GM21619 (cell line): ENCODE measurements at regions not wholly inside any gene's neighbourhood (a gene's known extent, or its start where the extent isn't known, plus 50 kb on each side); places are given as distances from the start of the nearest gene placed in this dataset.
"Not testable (repeated sequence)": the region's sequence is repeated elsewhere in the genome, so short reads cannot be mapped to it uniquely, and the experiment has no call there.

ENCODE experiments used
- ATAC-seq: cut with Tn5 transposase; IDR thresholded peaks from one replicate; pipeline ENCODE4 v1.9.1; 2021; ENCODE audit not compliant: unreplicated experiment

DNA sequence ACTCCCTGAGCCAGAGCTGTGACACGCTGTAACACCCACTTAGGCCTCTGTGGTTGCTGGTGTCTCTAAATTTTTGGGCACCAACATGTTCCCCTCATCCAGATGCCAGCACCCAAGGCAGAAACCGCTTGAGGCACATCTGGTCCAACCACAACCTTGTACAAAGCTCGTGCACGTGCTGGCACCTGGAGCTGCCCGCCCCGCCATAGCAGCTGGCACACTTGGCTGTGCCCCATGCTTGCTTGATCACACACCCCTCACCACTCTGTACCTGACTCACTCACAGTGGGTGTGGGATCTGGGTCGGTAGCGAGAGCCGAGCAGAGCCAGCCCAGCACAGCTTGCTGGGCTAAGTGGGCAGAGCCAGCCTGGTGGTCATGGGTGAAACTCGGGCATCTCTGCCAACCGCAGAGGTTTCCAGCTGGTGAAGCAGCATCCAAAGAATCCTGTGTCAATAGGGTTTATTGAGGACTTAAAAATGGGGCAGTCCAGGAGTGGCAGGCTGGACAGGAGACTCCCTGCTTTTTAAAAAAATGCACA, 1210.4 kb downstream of the TYW1 start:
- no peak for ATAC-seq

DNA sequence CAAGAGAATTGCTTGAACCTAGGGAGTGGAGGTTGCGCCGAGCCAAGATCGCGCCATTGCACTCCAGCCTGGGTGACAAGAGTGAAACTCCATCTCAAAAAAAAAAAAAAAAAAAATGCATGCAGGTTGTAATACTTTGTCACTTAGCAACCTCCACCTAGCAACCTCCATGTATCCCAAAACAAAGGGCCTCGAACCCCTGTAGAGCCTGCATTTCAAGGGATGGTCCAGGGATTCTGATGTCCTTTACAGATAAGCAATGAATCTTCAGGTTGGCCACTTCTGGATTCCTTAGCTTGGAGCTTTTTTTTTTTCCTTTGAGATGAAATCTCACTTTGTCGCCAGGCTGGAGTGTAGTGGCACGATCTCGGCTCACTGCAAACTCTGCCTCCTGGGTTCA, 1211.0 kb downstream of the TYW1 start:
- ATAC-seq, result no peak

DNA sequence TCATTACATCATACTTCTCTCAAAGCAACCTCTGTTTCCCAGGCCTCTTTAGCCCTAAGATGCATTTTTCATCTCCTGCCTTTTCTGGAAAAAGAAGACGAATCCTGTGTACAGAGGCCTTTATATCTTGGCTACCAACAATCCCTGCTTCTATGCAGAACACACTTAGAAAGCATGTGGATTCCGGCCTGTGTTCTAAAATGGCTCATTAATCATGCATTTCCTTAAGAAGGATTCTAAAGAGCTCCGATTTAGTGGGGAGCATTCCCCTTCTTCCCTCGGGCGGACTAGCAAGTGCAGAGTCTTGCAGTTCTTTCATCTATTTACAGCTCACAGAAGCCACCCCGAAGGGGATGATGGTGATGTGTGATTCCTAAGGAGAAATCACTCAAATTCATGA, 1212.9 kb downstream of the TYW1 start:
- ATAC-seq, result no peak

DNA sequence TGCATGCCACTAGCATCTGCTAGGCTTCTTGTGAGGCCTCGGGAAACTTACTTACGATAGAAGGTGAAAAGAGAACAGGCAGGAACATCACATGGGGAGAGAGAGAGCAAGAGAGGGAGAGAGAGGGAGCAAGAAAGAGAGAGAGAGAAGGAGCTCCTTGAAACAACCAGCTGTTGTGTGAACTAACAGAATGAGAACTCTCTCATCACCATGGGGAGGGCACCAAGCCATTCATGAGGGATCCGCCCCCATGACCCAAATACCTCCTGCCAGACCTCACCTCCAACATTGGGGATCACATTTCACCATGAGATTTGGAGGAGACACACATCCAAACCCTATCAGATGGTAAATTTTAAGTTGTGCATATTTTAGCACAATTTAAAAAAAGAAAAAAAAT, 1217.2 kb downstream of the TYW1 start:
- no peak for ATAC-seq

DNA sequence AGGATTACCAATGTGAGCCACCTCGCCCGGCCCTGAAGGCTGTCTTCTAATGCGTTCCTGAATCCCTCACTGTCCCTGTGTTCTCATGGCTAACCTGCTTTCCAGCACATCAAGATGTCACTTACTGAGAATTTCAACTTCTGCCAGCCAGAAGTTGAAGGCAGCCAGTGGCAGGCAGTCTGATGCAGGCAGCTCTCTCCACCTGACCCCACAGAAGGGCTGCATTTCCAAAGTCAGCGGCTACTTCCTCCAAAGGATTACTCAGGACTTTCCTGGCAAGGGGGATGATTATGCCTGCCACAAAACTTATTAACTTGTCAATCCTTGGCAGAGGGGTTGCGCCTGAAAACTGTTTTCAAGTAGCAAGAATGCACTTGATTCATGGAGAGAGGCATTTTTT, 1219.4 kb downstream of the TYW1 start:
- ATAC-seq, result no peak

DNA sequence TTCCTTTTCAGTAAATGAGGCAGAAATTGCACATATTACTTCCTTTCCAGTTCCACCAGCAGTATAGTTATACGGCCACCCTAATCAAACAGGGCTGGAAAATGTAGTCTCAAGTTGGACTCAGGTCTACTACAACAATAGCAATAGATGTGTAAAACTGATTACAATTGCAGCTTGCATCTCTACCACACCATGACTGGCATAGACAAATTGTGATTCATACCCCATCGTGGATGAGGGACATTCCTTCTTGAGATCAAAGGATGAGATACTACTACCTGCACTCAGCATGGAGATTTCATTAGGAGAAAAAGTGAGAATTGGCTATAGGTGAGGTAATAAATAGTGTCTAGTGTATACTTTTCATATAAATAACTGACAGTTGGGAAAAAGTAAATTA, 1220.8 kb downstream of the TYW1 start:
- no peak for ATAC-seq

DNA sequence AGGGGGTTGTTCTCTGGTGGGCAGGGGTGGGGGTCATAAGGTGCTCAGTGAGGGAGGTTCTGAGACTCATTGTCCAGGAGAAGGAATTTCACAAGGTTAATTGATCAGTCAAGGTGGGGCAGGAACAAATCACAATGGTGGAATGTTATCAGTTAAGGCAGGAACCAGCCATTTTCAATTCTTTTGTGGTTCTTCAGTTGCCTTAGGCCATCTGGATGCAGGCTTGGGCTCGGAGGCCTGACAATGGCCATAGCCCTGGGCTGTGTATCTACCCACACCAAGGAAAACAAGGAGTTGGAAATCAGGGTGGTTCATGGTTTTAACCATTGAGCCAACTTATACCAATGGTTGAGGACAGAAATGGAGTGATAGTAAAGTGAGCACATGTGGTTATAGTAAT, 1221.8 kb downstream of the TYW1 start:
- no peak for ATAC-seq

DNA sequence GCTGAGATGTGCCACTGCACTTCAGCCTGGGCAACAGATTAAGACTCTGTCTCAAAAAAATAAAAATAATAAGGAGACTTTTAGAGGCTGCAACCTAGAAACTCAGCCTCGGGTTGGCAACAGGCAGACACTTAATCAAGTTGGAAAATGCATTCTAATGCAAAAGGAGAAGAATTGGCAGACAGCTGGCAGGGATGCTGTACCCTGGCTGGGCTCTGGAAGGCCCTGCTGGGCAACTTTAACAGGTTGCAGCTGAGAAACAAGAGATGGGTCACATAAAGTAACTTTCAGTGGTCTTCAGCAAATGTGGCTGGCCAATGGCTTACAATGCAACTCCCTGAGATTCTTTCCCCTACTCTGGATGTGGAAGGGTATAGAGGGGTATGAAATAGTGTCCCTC, 1225.7 kb downstream of the TYW1 start:
- ATAC-seq, result no peak

DNA sequence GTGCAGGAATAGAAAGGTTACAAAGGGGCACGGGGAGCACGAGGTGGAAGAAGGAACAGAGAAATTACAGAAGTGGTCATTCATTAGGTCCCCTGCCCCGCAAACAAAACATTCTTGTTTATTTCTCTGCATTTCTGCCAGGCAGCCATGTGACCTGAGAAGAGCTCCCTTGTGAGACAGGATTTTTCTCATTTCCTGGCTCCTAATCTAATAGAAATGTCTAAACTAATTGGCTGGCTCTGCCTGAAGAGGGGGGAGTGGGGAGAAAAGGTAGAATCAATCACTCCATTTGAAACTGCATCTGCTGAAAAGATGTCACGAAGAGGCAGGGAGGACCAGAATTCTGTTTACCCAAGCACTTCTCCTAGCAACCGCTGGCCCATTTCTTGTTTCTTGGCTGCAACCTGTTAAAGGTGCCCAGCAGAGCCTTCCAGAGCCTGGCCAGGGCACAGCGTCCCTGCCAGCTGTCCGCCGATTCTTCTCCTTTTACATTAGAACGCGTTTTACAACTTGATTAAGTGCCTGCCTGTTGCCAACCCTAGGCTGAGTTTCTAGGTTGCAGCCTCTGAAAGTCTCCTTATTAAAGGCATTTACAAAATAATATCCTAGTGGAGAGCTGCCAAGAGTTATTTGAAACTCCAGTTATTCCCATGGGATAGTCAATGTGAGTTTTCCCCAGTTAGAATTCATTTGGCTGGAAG, 1227.6 kb downstream of the TYW1 start:
- ATAC-seq, result no peak

DNA sequence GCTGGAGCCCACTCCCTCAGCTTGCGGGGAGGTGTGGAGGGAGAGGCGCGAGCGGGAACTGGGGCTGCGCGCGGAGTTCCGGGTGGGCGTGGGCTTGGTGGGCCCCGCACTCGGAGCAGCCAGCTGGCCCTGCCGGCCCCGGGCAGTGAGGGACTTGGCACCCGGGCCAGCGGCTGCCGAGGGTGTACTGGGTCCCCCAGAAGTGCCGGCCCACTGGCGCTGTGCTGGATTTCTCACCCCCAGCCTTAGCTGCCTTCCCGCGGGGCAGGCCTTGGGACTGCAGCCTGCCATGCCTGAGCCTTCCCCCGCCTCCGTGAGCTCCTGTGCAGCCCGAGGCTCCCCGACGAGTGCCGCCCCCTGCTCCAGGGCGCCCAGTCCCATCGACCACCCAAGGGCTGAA, 1234.4 kb downstream of the TYW1 start:
- ATAC-seq, result not testable (repeated sequence)

DNA sequence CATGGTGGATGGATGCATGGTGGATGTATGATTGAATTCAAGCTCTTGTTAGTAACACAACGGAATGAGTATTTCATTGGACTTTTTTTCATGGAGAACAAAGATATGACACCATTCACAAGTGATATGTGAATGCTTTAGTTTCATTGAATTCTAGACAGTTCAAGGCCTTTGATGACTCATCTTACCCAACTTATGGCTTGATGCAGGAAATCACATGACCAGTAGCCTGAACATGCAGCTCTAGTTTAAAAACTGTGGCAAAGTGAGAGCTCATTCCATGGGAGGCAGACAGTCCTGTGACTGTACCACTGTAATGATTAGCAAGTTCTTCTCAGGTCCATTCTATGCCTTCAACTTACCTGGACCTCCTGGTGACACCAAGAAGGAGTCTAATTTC, 1239.3 kb downstream of the TYW1 start:
- no peak for ATAC-seq

DNA sequence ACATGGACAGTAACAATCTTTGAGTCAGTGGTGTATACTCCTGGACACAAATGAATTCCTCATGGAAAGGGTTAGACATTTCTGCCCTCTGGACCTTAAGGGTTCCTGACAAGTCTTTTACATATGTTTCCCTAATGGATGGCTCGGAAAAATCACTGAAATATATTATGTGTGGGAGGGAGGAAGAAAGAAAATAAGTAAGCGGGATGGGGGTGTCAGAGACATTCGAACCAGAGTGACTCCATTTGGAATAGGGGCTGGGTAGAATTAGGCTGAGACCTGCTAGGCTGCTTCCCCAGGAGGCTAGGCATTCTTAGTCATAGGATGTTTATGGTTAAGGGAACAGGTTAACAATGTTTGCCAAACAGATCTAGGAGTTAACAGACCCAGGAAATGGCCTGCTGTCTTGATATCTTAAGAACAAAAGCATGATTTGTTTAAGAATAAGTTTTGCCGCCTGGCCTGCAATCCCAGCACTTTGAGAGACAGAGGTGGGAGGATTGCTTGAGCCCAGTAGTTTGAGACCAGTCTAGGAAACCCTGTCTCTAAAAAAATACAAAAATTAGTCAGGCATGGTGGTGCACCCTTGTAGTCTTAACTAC, 1241.7 kb downstream of the TYW1 start:
- ATAC-seq, result no peak

DNA sequence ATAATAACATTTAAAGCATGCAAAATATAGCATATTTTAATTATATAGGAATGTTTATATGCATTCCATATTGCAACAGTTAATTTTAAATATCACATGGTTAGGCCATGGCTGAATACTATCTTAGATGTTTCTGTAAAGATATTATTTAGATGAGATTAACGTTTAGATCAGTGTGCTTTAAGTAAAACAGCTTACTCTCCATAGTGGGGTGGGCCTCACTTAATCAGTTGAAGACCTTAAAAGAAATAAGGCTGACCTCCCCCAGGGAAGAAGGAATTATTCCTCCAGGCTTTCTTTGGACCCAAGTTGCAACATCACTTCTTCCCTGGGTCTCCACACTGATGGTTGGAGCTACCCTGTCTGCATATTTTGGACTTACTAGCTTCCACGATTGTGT, 1246.5 kb downstream of the TYW1 start:
- no peak for ATAC-seq

DNA sequence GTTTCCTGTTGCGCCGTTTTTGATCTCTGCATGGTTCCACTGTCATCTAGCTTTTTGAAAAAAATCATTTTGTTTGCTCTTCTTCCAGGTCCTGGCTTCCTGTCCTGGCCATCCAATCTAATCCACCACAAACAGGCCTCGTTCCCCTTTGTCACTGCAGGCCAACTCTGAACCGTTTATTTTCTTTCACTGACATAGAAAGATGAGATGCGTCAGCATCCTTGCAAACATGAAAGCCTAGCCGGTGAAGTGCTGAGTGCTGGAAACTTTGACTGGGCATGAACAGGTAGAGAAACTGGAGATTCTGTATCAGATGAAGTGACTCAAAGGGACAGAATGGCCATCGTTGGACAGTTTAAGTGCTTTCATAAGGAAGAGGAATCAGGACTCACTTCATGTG, 1247.8 kb downstream of the TYW1 start:
- ATAC-seq, result no peak

DNA sequence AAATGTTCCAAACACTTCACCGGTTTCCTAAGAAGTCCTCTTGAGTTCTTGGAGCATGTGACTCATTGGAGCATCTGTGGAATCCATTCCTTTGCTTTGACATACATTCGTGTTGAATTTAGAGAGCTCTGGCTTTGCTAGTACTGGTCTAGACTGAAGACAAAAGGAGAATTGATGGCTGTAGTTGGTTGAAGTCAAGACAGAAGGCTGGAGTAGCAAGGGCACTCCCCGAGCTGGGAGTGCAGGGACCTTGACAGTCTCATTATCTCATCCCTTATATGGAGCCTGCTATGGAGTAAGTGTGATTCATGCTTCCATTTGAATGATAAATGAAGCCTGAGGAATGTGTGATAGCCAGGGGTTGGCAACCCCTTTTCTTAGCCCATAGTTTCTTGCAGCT, 1249.1 kb downstream of the TYW1 start:
- no peak for ATAC-seq

DNA sequence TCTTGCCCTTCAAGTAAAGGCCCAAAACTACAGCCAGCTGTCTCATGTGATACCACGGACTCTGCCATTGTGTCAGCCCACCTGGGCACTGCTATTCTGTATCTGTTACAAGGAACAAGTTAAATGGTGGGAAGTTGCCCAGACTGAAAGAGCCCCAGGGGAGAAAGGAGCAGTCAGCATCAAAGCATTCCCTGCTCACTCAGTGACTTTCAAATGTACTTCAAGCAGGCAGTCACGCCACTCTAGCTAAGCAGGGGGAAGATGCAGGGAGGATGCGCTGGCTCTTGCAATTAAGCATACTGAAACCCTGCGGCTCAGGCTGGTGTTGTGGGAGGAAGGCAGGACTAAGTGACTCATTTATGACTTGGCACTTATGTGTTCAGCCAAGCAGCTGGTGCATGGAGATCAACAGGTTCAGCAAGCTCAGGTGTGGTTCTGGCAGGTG, 1249.6 kb downstream of the TYW1 start:
- ATAC-seq, result no peak

DNA sequence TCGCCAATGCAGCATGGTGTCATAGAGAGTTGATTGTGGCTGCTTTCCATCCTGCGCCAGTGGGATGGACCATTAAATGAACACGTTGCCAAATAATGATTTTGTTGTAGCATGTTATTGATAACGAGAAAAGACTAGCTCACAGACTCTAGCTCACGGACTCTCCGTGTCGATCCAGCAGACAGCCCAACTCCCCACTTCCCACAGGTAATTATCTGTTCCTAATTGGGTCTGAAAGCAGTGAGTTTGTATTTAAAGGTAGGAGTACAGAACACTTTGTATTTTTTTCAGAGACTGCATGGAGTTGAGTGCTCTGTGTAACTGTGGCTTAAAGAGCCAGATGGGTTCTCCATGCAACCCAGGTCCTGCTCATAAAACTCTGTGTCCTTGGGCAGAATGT, 1250.5 kb downstream of the TYW1 start:
- no peak for ATAC-seq

DNA sequence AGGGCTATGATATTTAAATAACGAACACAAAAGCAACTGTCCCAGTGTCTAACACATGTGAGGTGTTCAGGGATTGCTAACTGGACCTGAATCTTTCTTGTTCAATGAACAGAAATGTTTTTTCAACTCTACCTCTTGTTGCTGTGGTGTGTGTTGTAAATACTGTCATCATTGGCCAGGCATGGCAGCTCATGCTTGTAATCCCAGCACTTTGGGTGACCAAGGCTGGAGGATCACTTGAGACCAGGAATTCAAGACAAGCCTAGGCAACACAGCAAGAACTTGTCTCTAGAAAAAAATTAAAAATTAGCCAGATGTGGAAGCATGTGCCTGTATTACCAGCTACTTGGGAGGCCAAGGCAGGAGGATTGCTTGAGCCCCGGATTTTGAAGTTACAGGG, 1250.9 kb downstream of the TYW1 start:
- ATAC-seq, result no peak

DNA sequence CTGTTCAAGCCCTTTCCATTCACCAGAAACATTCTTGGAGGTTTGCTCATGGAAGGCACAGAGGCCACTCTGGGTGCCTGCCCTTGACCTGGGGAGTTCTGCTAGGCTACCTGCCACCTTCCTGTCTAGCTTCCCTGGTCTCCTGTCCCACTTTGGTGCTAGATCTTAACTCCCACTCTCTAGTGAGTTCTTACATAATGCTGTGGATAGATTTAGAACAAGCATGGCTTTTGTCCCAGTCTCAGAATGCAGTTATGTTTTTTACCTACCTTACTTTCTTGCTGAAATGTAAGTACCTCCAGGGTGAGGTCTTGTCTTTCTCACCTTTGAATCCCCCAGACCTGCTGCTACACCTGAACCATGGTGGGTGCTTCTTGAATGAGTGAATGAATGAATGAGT, 1252.3 kb downstream of the TYW1 start:
- no peak for ATAC-seq

DNA sequence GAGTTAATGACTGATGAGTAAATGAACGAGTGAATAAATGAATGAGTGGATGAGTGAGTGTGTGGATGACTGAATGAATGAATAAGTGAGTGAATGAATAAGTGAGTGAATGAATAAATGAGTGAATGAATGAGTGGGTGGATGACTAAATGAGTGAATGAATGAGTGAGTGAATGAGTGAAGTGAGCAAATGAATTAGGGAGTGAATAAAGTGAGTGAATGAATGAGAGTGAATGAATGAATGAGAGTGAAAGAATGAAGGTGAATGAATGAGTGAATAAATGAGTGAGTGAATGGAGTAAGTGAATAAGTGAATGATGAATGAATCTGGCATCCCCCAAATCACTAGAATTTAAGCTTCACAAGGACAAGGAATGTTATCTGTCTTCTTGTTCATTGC, 1253.0 kb downstream of the TYW1 start:
- no peak for ATAC-seq

DNA sequence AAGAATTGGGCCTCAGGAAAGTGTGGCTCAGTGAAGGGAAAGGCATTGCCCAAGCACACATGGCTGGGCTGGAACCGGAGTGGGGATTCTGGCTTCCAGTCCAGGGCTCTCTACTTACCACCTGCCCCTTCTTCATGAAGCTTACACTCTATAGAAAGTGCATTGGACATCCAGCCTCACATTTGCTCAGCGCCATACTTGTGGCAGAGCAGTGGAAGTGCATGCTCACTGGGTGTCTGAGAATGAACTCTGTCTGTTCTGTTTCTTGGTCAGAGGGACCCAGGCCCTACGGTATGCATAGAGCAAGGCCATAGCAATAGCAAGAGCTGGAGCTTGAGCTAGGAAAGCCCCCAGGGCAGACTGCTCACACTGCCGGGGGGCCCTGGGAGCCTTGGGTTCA, 1253.5 kb downstream of the TYW1 start:
- ATAC-seq, result no peak

DNA sequence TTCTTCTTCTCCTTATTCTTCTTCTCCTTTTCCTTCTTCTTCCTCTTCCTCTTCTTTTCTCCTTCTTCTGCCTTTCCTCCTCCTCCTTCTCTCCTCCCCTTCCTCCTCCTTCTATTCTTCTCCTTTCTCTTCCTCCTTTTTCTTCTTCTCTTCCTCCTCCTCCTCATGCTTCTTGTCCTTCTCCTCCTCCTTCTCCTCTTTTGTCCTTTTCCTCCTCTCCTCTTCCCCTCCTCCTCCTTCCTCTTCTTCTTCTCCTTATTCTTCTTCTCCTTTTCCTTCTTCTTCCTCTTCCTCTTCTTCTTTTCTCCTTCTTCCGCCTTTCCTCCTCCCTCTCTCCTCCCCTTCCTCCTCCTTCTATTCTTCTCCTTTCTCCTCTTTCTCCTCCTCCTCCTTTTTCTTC, 1258.2 kb downstream of the TYW1 start:
- ATAC-seq, result not testable (repeated sequence)

DNA sequence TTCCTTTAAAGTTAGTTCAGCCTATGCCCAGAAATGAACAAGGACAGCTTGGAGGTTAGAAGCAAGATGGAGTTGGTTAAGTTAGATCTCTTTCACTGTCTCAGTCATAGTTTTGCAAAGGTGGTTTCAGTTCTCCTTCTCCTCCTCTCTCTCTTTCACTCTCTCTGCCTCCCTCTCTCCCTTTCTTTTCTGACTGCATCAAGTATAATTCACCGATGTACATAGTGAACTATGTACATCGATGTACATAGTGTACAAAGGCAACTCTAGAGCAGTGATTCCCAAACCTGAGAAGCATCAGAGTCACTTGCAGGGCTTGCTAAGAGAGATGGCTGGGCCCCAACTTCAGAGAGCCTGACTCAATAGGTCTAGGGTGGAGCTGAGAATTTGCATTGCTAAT, 1259.7 kb downstream of the TYW1 start:
- ATAC-seq, result no peak
